GM12878 (cell line): ENCODE measurements at regions not wholly inside any gene's neighbourhood (a gene's known extent, or its start where the extent isn't known, plus 50 kb on each side); places are given as distances from the start of the nearest gene placed in this dataset.

ENCODE experiments used
- CBFB ChIP-seq: IDR thresholded peaks from 2 replicates; pipeline ENCODE4 v1.6.1; 2016; ENCODE audit warnings: antibody characterized with exemption, low read depth
- CBX5 ChIP-seq: sonication (generic); IDR thresholded peaks from 2 replicates; pipeline ENCODE4 v1.6.1; 2016; ENCODE audit warnings: low read depth, moderate library complexity, mild to moderate bottlenecking, inconsistent platforms
- CTCF ChIP-seq, 3 experiments: IDR thresholded peaks in 2 of 3; conservative IDR thresholded peaks in 1 of 3; 2 replicates each; pipeline ENCODE4 v1.5.1; 2011; ENCODE audit warnings: low read depth in 3 of 3, low read length in 3 of 3, mild to moderate bottlenecking in 3 of 3, control low read depth in 2 of 3, moderate library complexity in 2 of 3, inconsistent platforms in 1 of 3, mixed read lengths in 1 of 3; ENCODE audit not compliant: control insufficient read depth in 2 of 3, insufficient read depth in 1 of 3; ENCODE audit errors: extremely low read depth in 1 of 3
- EGR1 ChIP-seq, 2 experiments: IDR thresholded peaks; 1 replicate in 1 of 2; 2 replicates in 1 of 2; pipeline ENCODE4 v1.6.1; 2011 to 2012; ENCODE audit warnings: low read depth in 2 of 2, low read length in 2 of 2, borderline replicate concordance in 1 of 2, mild to moderate bottlenecking in 1 of 2, moderate library complexity in 1 of 2
- EP300 ChIP-seq, 2 experiments: fragments of 150-350 bp in 1 of 2; IDR thresholded peaks; 2 replicates each; pipeline ENCODE4 v1.6.1; 2011 to 2012; ENCODE audit warnings: low read depth in 2 of 2, low read length in 2 of 2, borderline replicate concordance in 1 of 2, improper control_type of control experiment in 1 of 2, inconsistent platforms in 1 of 2; ENCODE audit not compliant: control insufficient read depth in 1 of 2
- EZH2 ChIP-seq: IDR thresholded peaks from 2 replicates; pipeline ENCODE4 v1.6.1; 2012; ENCODE audit warnings: low read depth, mild to moderate bottlenecking, control low read depth, inconsistent platforms, low read length, borderline replicate concordance; ENCODE audit not compliant: control insufficient read depth
- NFYB ChIP-seq: IDR thresholded peaks from 2 replicates; pipeline ENCODE4 v1.6.1; 2011; ENCODE audit warnings: low read depth, mild to moderate bottlenecking, low read length, improper control_type of control experiment, moderate library complexity; ENCODE audit not compliant: insufficient read depth
- POLR2A ChIP-seq: IDR thresholded peaks from 2 replicates; pipeline ENCODE4 v1.6.1; 2011; ENCODE audit warnings: low read depth, mild to moderate bottlenecking, low read length
- POLR2AphosphoS5 ChIP-seq: IDR thresholded peaks from 2 replicates; pipeline ENCODE4 v1.6.1; 2011; ENCODE audit warnings: mild to moderate bottlenecking, low read length, inconsistent platforms
- RAD21 ChIP-seq: IDR thresholded peaks from 2 replicates; pipeline ENCODE4 v1.6.1; 2011; ENCODE audit warnings: mild to moderate bottlenecking, low read depth, low read length, moderate library complexity; ENCODE audit not compliant: insufficient read depth
- RAD51 ChIP-seq: fragments of 450-650 bp; IDR thresholded peaks from 2 replicates; pipeline ENCODE4 v1.6.1; 2016; ENCODE audit warnings: moderate library complexity, mild to moderate bottlenecking, inconsistent platforms
- RCOR1 ChIP-seq: conservative IDR thresholded peaks from 2 replicates; pipeline ENCODE4 v1.6.1; 2012; ENCODE audit warnings: low read depth, low read length, improper control_type of control experiment
- YY1 ChIP-seq: IDR thresholded peaks from 2 replicates; pipeline ENCODE4 v1.6.1; 2011; ENCODE audit warnings: low read depth, mild to moderate bottlenecking, low read length
- TF ChIP-seq, protein P1 (sequence below): IDR thresholded peaks from 2 replicates; pipeline ENCODE4 v1.6.1; 2011; ENCODE audit warnings: borderline replicate concordance, low read depth, mild to moderate bottlenecking, moderate library complexity, mixed read lengths, low read length; ENCODE audit not compliant: insufficient read depth; ENCODE audit errors: extremely low read length

DNA sequence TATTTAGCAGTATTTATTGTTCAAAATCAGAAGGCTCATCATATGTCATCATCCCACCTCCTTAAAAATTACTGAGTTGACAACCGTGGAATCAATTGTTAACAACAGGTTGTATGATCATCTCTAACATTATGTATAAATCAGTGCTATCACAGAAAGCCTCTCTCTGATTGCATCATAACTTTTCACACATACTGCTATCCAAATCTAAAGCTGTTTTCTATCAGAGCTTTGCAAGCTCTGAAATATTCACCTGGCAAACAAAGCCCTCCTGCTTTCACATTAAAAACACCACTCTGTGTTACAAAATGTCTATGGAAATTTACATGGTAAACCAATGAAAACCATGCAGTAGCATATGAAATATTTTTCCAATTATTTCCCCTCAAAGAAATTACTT, 310.0 kb downstream of the PDGFC start:
- TF ChIP-seq CTCF (IDR thresholded peaks at IDR 0.05 in 2 of 3, conservative IDR thresholded peaks at IDR 0.05 in 1 of 3; ENCODE audit: control insufficient read depth in 2 of 3, extremely low read depth in 1 of 3, insufficient read depth in 1 of 3, low read depth in 3 of 3, low read length in 3 of 3) (no peak), RAD51 (no peak), CBX5 (no peak), CBFB (no peak), POLR2A (no peak), RAD21 (no peak), NFYB (no peak), EGR1 (IDR thresholded peaks at IDR 0.05; ENCODE audit: borderline replicate concordance in 1 of 2, low read depth in 2 of 2, low read length in 2 of 2) (no peak), YY1 (no peak), POLR2AphosphoS5 (no peak), EP300 (IDR thresholded peaks at IDR 0.05; ENCODE audit: borderline replicate concordance in 1 of 2, control insufficient read depth in 1 of 2, low read depth in 2 of 2, low read length in 2 of 2) (no peak), EZH2 (no peak), RCOR1 (no peak)
- TF ChIP-seq, protein P1, sequence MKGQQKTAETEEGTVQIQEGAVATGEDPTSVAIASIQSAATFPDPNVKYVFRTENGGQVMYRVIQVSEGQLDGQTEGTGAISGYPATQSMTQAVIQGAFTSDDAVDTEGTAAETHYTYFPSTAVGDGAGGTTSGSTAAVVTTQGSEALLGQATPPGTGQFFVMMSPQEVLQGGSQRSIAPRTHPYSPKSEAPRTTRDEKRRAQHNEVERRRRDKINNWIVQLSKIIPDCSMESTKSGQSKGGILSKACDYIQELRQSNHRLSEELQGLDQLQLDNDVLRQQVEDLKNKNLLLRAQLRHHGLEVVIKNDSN, result no peak
